GM18508 (cell line): ENCODE measurements at regions not wholly inside any gene's neighbourhood (a gene's known extent, or its start where the extent isn't known, plus 50 kb on each side); places are given as distances from the start of the nearest gene placed in this dataset.
"Not testable (repeated sequence)": the region's sequence is repeated elsewhere in the genome, so short reads cannot be mapped to it uniquely, and the experiment has no call there.

Experiments
- ATAC-seq: cut with Tn5 transposase; IDR thresholded peaks from one replicate; pipeline ENCODE4 v1.9.1; 2021; ENCODE audit warnings: moderate number of reproducible peaks; ENCODE audit not compliant: insufficient read depth, unreplicated experiment

- no peak for ATAC-seq
These were observed 900.0 kb upstream of the GOT2 start for GRCh38 chr16:59634004-59634579.

- no peak for ATAC-seq
These were observed 898.2 kb upstream of the GOT2 start for GRCh38 chr16:59632276-59632855.

DNA sequence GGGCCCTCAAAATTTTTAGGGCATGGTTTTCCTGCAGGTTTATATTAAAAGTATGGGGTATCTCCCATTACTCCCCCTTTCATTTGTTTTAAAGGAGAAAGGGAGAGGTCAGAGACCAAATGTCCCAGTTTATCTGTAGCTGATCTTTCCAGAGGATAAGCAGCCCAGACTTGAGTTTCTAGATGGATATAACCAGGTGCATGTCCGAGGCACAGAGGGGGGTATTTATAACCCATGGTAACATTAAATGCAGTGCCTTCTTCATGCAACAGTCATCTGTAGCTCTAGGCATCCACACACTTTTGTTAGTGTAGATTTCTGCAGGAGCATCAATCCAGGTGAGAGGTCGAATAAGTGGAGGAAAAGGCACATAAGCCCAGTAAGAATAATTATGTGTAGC, 890.3 kb upstream of the GOT2 start:
- not testable (repeated sequence) for ATAC-seq

DNA sequence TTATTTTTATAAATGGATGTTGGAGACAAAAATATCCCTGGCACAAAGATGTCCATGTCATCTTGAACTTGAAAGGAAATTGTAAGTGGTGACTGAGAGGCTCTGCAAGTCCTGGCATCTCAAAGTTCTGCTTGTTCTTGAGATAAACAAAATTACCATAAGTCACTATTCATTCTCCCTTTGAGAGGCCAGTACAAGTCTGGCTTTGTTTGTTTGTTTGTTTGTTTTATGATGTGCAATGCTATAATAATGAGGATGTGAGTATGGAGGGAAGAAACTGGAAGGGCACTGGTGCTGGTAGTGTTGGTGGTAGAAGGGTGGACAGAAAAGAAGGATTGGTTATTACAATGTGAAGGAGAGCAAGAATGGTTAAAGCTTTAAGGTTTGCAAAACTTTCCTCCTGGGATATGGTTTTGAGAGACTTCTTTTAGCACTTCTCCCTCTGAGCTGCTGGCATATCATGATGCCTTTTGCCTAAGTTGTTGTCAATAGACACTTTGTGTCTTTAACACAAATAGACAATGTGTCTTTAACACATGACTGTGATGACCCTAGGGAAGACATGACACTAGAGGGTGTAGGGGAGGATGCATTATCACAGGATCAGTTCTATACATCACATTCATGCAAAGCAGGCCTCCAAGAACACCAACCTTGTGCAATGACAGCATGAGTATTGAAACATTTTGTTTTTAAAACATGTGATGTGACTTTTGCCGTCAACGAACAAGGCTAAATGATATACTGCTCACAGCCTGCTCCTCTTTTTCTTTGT, 880.5 kb upstream of the GOT2 start:
- ATAC-seq = no peak

- not testable (repeated sequence) for ATAC-seq
These were observed 878.9 kb upstream of the GOT2 start for GRCh38 chr16:59612910-59613620.

DNA sequence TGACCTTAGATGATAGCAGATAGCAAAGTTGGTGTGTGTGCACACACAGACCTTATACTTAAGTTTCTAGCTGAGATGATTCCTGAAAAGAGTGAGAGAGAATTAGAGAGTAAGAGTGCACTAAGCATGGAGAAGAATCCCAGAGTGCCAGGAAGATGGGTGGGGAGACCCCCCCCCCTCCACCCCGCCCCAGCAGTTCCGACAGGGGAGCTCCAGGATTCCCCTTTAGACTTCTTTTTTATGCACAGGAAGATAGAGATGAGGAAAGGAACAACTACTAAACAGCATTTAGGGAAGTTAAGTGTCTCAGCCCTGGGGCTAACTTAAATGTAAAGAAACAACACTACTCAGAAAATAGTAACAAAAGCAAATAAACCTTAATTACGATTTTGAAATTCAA, 878.0 kb upstream of the GOT2 start:
- ATAC-seq = no peak

- ATAC-seq = no peak
These were observed 877.4 kb upstream of the GOT2 start for GRCh38 chr16:59611556-59611955.

GRCh38 chr16:59605706-59606105, 871.6 kb upstream of the GOT2 start:
- ATAC-seq = no peak

DNA sequence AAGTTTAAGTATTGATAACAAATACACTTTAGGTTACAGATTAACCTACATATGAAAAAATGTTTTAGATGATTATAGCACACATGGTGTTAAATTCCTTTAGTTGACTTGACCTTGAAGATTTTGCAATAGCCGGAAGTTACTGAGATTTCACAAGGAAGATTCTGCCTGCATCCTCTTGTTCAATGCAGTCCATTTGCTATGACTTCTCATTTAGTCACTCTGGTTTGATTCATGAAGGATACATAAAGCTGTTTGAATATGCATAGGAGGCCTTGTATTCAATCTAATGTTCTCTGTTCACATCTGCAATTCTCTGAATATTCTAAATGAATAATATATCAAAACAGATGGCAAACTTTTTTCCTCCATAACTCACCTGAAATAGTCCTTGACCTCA, 870.2 kb upstream of the GOT2 start:
- ATAC-seq = no peak

- ATAC-seq = no peak
These were observed 867.3 kb upstream of the GOT2 start for GRCh38 chr16:59601452-59601851.

DNA sequence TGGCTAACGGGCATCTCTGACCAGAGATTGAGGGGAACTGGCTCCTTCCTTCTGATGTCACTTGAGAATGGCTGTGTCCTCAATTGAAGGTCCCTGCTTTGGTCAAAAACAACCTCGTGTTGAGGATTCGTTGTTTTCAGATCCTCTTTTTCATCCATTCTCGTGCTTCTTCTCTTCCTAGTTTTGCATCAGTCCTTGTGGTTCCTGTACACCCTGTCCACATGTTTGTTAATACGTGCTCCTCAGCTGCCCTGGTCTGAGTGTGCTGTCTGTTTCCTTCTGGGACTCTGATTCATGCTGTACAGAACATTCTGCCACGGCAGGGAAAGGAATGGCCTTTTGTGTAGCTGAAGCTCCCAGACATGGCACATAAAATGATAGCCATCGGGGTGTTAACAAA, 863.2 kb upstream of the GOT2 start:
- ATAC-seq = no peak

DNA sequence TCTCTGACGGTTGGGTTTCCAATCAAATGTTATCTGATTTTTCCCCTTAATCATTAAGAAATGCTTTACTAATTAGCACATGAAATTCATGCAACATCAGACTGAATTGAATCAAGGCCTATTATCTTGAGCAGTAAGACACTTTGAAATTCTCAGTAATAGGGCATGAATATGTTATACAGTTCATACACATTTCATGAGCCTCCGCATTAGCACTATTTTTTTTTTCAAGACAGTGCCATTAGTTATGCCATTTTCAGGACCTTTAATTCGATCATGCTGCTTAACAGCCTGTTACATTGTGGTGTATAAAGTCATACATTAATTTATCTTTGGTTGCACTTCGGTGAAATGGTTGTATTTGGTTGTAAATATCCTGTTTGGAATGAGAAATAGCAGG, 862.6 kb upstream of the GOT2 start:
- ATAC-seq = no peak

DNA sequence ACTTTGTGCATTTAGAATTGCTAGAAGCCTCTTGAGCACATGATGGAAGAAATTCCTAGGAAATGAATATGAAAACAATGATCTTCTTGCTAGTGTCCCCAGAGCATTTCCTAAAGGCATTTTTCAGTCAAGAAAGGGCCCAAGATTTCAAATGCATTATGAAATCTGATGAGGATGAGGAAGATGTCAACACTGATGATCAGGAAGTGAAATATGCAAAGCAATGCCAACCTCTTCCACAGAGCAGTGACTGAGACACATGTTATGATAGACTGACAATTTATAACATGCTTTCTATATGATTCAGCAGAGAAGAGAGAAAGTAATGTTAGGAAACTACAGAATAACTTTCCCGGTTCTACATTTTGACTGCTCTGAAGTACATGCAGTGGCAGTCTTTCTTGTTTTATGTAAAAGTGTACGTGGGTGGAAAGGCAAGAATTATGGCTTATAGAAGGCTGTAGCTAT, 859.1 kb upstream of the GOT2 start:
- ATAC-seq = no peak

DNA sequence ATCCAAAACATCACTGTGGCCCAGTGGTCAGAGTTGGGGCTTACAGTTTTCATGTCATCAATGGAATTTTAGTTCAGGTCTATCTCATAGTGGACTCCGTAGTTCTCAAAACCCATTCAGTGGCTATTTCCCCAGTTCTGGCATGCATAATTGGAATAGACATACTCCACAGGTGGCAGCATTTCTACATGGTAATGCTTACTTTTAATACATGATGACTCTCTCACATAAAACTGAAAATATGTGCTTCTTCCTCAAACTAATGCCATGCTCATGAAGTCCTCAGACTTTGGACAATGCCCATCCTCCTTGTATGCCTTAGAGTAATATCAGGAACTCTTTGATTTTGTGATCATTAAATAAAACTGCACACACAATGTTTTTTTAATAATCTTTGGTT, 857.4 kb upstream of the GOT2 start:
- no peak for ATAC-seq

DNA sequence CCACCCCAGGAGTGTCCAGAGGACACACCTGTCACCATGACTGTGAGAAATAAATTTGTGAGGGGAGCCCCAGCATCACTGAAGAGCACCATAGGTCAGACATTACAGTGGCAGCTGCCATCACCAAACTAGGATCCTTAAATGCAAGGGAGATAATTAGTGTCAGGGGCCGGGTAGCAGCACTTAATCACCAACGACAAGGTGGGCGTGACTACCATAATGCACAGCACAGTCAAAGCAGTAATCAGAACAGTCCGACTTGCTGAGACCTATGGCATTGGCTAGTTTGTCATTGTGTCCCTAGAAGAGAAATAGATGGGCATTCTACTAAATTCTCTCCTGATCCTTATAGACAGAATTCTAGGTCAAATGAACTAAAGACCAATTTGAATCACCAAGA, 856.7 kb upstream of the GOT2 start:
- no peak for ATAC-seq

GRCh38 chr16:59586331-59586730, 852.2 kb upstream of the GOT2 start:
- no peak for ATAC-seq

DNA sequence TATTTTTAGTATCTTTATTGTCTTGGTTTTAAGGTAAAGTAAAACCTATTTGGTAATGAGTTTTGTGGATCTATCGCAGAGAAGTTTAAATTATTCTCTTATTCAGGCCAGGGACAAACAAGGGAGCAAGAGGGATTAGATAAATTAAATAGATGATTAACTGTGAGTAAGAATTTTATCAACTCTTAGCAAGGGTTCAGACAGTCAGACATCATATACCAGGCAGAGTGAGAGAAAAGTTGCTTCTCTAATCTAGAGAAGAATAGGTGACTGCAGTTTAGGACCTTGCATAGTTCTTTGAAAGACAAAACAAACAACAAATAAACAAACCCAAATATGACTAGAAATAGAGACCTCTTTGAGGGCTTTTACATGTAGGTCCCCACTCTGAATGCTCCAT, 840.2 kb upstream of the GOT2 start:
- ATAC-seq = no peak

- ATAC-seq = no peak
These were observed 839.6 kb upstream of the GOT2 start for GRCh38 chr16:59573528-59574271.

GRCh38 chr16:59567496-59567895, 833.4 kb upstream of the GOT2 start:
- no peak for ATAC-seq

DNA sequence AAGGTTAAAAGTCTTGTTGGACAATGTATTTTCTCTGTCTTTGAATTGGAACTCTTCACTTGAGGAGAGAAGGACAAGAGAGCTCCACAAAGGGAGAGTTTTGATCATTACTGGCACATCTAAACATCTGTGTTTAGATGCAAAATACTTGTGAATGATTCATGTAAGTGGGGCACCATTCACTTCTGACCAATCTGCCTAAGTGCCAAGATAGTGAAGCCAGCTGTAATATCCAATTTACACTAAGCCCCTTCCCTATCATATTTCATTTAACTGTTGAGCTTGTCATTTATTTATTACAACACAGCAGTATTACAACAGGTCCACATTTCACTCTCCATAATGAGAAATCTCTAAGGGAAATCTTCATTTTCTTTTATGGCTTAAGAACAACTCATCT, 832.3 kb upstream of the GOT2 start:
- ATAC-seq = no peak
